GM12865 (cell line): ENCODE measurements at regions not wholly inside any gene's neighbourhood (a gene's known extent, or its start where the extent isn't known, plus 50 kb on each side); places are given as distances from the start of the nearest gene placed in this dataset.

Experiments
- DNase-seq: peaks from one replicate; pipeline ENCODE4 v3.0.0; 2010; ENCODE audit warnings: low read depth
- H3K4me3 ChIP-seq: 2 replicates; pipeline ENCODE4 v1.5.1; 2011; ENCODE audit warnings: mild to moderate bottlenecking, low read depth, low read length, control low read depth
- TF ChIP-seq, protein P1 (sequence below): IDR thresholded peaks from 2 replicates; pipeline ENCODE4 v1.5.1; 2011; ENCODE audit warnings: low read length, control low read depth, low read depth, inconsistent platforms; ENCODE audit not compliant: insufficient read depth; ENCODE audit errors: missing control alignments

GRCh38 chr3:67713764-67714469, 59.5 kb upstream of the SUCLG2 start:
- TF ChIP-seq, protein P1, sequence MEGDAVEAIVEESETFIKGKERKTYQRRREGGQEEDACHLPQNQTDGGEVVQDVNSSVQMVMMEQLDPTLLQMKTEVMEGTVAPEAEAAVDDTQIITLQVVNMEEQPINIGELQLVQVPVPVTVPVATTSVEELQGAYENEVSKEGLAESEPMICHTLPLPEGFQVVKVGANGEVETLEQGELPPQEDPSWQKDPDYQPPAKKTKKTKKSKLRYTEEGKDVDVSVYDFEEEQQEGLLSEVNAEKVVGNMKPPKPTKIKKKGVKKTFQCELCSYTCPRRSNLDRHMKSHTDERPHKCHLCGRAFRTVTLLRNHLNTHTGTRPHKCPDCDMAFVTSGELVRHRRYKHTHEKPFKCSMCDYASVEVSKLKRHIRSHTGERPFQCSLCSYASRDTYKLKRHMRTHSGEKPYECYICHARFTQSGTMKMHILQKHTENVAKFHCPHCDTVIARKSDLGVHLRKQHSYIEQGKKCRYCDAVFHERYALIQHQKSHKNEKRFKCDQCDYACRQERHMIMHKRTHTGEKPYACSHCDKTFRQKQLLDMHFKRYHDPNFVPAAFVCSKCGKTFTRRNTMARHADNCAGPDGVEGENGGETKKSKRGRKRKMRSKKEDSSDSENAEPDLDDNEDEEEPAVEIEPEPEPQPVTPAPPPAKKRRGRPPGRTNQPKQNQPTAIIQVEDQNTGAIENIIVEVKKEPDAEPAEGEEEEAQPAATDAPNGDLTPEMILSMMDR = no peak
- H3K4me3 ChIP-seq = no peak overlapping the region
- DNase-seq = no peak

DNA sequence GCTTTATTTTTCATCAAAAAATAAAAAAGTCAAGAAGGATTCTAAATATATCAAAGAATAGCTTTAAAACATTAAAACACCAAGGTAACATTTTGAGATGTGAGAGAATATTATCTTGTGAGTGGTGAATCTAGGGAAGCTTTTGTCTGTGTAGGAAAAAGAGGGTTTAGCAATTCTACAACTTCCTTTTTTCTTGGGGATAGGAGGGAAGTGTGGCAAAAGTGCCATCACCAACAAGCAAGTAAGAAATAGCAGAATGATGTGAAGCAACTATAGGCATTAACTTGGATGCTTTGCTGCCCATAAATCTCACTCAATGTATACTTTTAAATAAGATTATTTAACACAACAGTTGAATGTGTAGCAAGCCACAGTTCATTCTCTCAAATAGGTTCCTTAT, 57.8 kb upstream of the SUCLG2 start:
- DNase-seq = no peak
- TF ChIP-seq, protein P1 = no peak
- no peak overlapping the region for H3K4me3 ChIP-seq

GRCh38 chr3:67710396-67710795, 56.0 kb upstream of the SUCLG2 start:
- DNase-seq = no peak

GRCh38 chr3:67706934-67707333, 52.5 kb upstream of the SUCLG2 start:
- TF ChIP-seq, protein P1 = no peak
- H3K4me3 ChIP-seq = no peak overlapping the region
- no peak for DNase-seq

More at GRCh38 chr3:67710396-67710795, 56.0 kb upstream of the SUCLG2 start:
- TF ChIP-seq, protein P1 = no peak
- H3K4me3 ChIP-seq = no peak overlapping the region

DNA sequence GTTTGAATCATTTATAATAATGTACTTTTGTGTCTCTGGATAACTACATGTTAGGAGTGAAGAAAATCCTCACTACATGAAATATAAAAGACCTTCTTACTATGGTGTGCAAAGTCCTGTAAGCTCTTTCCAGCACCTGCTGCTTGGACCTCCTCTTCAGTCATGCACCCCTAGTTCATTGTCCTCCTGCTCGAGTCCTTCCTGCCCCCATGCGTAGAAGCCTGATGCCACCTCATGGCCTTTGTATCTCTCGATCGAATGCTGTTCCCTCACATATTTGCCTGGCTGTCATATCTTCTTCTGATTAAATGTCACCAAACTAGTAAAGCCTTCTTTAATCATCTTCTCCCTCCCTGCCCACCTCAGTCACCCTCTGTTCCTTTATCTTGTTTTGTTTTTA, 49.9 kb upstream of the SUCLG2 start:
- TF ChIP-seq, protein P1 = peak; percentile 0
- DNase-seq = peak; percentile 20
- H3K4me3 ChIP-seq = no peak overlapping the region
